ENCODE measurements at regions not wholly inside any gene's neighbourhood (a gene's known extent, or its start where the extent isn't known, plus 50 kb on each side); places are given as distances from the start of the nearest gene placed in this dataset.

DNA sequence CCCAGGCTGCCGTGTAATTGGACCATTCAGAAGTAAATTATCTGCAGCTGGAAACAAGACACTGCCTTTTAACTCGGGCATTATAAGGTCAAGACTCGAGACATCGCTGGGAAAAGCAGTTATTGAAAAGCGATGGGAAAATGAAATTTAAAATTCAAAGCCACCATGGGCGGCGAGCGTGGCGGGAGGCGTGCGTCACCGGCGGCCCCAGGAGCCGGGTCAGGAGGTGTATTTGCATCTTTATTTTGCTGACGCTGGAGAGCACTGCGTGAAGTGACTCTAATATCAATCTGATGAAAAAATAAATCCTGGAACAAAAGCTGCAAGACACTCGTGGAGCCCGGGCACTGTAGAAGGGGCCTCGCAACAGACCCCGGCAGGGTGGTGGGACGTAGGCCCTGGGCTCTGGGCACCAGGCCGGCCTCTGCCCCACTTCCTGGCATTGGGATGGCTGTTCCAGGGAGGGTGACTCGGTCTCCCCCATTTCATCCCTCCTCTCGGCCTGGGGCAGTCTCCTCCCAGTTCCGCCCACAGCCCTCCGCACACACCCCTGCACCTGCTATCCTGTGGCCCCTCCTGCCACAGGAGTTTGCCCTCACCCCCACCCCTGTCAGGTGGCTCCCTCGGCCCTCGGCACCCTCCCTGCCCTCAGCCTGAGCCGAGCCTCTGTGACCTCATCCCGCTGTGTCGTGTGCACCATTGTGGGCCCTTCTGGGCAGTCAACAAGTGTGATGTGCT is 196.2 kb downstream of the KIF26A start:
- TF ChIP-seq TAF1 (IDR thresholded peaks at IDR 0.05; ENCODE audit: borderline replicate concordance, low read depth, low read length): no peak
- no peak for TF ChIP-seq POLR2A (IDR thresholded peaks at IDR 0.05; ENCODE audit: low read depth, low read length)
- TF ChIP-seq POLR2AphosphoS5 (IDR thresholded peaks at IDR 0.05; ENCODE audit: low read depth, low read length): no peak

Measured in GM12892 (cell line).